ENCODE measurements at regions not wholly inside any gene's neighbourhood (a gene's known extent, or its start where the extent isn't known, plus 50 kb on each side); places are given as distances from the start of the nearest gene placed in this dataset.

DNA sequence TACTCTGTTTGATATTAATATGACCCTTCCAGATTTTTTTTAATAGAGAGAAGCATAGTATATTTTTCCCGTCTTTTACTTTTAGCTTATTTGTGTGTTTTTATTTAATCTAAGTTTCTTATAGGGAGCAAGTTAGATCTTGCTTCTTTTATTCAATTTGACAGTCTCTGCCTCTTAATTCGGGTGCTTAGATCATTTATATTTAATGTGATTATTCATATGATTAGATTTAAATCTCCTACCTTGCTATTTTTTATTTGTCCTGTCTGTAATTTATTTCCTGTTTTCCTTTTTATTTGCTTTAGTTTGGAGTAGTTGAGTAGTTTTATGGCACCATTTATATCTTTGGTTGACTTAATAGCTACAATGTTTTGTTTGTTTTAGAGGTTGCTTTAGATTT lies 66.1 kb downstream of the GJD2 start:
- Histone ChIP-seq H3K36me3 (no peaks in the 10 kb centered on the region), H3K27me3 (ENCODE audit: insufficient read depth, low read depth, severe bottlenecking) (no peaks in the 10 kb centered on the region), H3K27ac (no peak overlapping the region), H3K4me3 (ENCODE audit: low read depth, low read length) (no peak overlapping the region), H3K9me3 (ENCODE audit: severe bottlenecking) (peaks cover 2% of the 10 kb centered on the region)
- DNase-seq, result no peak
- no peak for TF ChIP-seq CTCF (IDR thresholded peaks at IDR 0.05; ENCODE audit: low read depth, low read length)

DNA sequence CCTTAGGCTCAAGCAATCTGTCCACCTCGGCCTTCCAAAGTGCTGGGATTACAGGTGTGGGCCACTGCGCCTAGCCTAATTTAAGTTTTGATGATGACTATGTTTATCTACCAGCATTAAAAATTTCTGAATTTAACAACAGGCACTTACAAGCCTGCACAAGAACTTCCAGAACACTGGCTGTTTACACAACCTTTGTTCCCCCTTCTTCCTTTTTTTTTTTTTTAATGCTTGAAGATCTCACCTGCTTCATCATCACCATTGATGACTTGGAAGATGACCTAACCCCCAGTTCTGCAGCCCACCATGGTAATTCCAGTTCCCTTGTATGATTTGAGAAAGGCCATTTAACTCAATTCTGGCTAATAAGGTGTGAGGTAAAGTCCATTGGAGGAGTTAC lies 70.4 kb downstream of the GJD2 start:
- Histone ChIP-seq H3K36me3 (no peaks in the 10 kb centered on the region), H3K27ac (no peak overlapping the region), H3K9me3 (ENCODE audit: severe bottlenecking) (peaks cover 2% of the 10 kb centered on the region), H3K27me3 (ENCODE audit: insufficient read depth, low read depth, severe bottlenecking) (no peaks in the 10 kb centered on the region), H3K4me3 (ENCODE audit: low read depth, low read length) (no peak overlapping the region)
- DNase-seq, result no peak
- TF ChIP-seq CTCF (IDR thresholded peaks at IDR 0.05; ENCODE audit: low read depth, low read length), result no peak

- Histone ChIP-seq H3K36me3 (no peaks in the 10 kb centered on the region), H3K9me3 (ENCODE audit: severe bottlenecking) (no peaks in the 10 kb centered on the region), H3K4me3 (ENCODE audit: low read depth, low read length) (no peak overlapping the region), H3K27me3 (ENCODE audit: insufficient read depth, low read depth, severe bottlenecking) (no peaks in the 10 kb centered on the region), H3K27ac (no peak overlapping the region)
- TF ChIP-seq CTCF (IDR thresholded peaks at IDR 0.05; ENCODE audit: low read depth, low read length), result no peak
- DNase-seq, result no peak
Observed at GRCh38 chr15:34682674-34683073, 72.1 kb downstream of the GJD2 start.

GRCh38 chr15:34679291-34679690 lies 75.5 kb downstream of the GJD2 start:
- no peak for TF ChIP-seq CTCF (IDR thresholded peaks at IDR 0.05; ENCODE audit: low read depth, low read length)
- no peaks in the 10 kb centered on the region for H3K36me3 ChIP-seq
- no peaks in the 10 kb centered on the region for H3K27me3 ChIP-seq (ENCODE audit: insufficient read depth, low read depth, severe bottlenecking)
- DNase-seq, result no peak
- no peak overlapping the region for H3K4me3 ChIP-seq (ENCODE audit: low read depth, low read length)
- H3K9me3 ChIP-seq (ENCODE audit: severe bottlenecking), result no peaks in the 10 kb centered on the region
- H3K27ac ChIP-seq, result no peak overlapping the region

DNA sequence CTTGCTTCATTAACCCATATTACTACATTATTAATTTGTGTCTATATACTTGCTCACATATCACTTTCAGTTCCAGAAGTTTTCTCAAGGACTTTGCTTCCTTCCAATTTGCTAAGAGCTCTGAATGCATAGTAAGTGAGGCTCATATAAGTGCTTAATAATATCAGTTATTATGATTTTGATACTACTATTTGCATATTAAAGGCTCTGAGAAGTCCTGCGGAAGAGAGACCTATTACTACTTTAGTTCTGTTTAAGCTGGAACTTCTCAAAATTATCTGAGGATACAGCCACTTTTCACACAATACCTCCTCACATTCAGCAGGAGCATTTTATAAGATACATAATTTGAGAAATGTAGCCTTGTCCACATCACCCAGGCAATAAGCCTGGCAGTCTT lies 81.6 kb downstream of the GJD2 start:
- Histone ChIP-seq H3K27me3 (ENCODE audit: insufficient read depth, low read depth, severe bottlenecking) (no peaks in the 10 kb centered on the region), H3K9me3 (ENCODE audit: severe bottlenecking) (no peaks in the 10 kb centered on the region), H3K36me3 (no peaks in the 10 kb centered on the region), H3K27ac (no peak overlapping the region), H3K4me3 (ENCODE audit: low read depth, low read length) (no peak overlapping the region)
- TF ChIP-seq CTCF (IDR thresholded peaks at IDR 0.05; ENCODE audit: low read depth, low read length), result no peak
- no peak for DNase-seq

DNA sequence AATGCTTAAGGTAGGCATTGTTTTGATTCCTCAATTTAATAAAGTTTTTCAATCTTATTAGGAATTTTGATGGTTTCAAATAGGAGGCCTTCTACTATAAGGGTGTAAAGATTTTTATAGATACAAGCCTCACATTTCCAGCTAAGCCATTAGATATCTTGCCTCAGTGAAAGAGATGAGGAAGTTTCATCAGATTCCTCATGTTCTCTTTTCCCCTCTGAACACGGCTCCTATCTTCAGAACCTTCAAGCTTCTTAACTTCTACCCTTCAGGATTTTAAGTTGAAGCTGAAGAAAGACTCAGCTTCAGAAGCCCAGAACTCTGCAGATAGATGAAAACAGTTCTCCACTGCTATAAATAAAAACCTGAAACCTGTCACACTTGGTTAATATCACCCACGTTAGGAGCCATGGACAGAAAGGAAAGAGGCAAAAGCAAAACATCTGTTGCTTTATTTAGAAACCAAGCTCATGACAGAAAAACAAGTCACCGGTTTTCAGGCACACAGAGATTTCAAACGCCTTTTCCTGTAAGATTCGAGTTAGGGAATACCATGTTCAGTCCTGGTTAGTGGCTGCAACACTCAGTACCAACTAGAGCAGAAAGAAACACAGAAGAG lies 82.2 kb upstream of the GOLGA8B start:
- no peaks in the 10 kb centered on the region for H3K36me3 ChIP-seq
- TF ChIP-seq CTCF (IDR thresholded peaks at IDR 0.05; ENCODE audit: low read depth, low read length), result no peak
- no peak for DNase-seq
- H3K9me3 ChIP-seq (ENCODE audit: severe bottlenecking), result no peaks in the 10 kb centered on the region
- H3K27ac ChIP-seq, result no peak overlapping the region
- no peaks in the 10 kb centered on the region for H3K27me3 ChIP-seq (ENCODE audit: insufficient read depth, low read depth, severe bottlenecking)
- no peak overlapping the region for H3K4me3 ChIP-seq (ENCODE audit: low read depth, low read length)

Measured in WERI-Rb-1 (cell line).